Muscle layer of duodenum (tissue), 2 donors: ENCODE measurements at regions not wholly inside any gene's neighbourhood (a gene's known extent, or its start where the extent isn't known, plus 50 kb on each side); places are given as distances from the start of the nearest gene placed in this dataset.
"Not testable (repeated sequence)": the region's sequence is repeated elsewhere in the genome, so short reads cannot be mapped to it uniquely, and the experiment has no call there.

Source experiments
- H3K27ac ChIP-seq: one replicate; pipeline ENCODE4 v1.7.0; 2013; ENCODE audit warnings: mild to moderate bottlenecking, low read length
- H3K27me3 ChIP-seq: one replicate; pipeline ENCODE4 v1.7.0; 2013; ENCODE audit warnings: low read depth, mild to moderate bottlenecking, control low read depth, low read length
- H3K36me3 ChIP-seq, 2 donors: one replicate each; pipeline ENCODE4 v1.7.0; 2013; ENCODE audit warnings: low read length in 2 of 2, control low read depth in 1 of 2, mild to moderate bottlenecking in 1 of 2; ENCODE audit not compliant: insufficient read depth in 2 of 2, control insufficient read depth in 1 of 2
- H3K4me1 ChIP-seq, 2 donors: one replicate each; pipeline ENCODE4 v1.7.0; 2013; ENCODE audit warnings: low read length in 2 of 2, mild to moderate bottlenecking in 2 of 2, control low read depth in 1 of 2, moderate library complexity in 1 of 2; ENCODE audit not compliant: insufficient read depth in 2 of 2, control insufficient read depth in 1 of 2
- H3K4me3 ChIP-seq, 2 donors: one replicate each; pipeline ENCODE4 v1.7.0; 2013; ENCODE audit warnings: low read length in 2 of 2, low read depth in 1 of 2, mild to moderate bottlenecking in 1 of 2
- H3K9me3 ChIP-seq, 2 donors: one replicate each; pipeline ENCODE4 v1.7.0; 2013; ENCODE audit warnings: low read length in 2 of 2, control low read depth in 1 of 2, mild to moderate bottlenecking in 1 of 2; ENCODE audit not compliant: control insufficient read depth in 1 of 2
- donor health status: healthy.

DNA sequence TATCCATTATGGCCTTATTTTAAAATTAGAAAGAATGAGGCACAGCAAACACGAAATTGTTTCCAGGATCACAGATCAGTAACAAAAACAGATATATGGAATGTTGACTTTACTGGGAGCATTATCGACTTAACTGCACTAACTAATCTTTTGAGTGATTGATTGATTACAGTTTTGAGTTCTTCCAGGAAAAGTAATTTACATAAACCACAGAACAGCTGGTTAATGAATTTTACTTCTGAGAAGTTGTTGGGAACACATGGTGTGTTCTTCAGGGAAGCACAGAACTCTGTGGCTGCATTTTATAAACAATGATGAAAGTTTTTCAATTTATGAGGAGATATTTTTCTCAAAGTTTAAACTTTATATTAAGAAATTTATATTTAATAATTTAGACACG lies 802.4 kb upstream of the ACO1 start:
- Histone ChIP-seq H3K4me1 (no peaks in the 10 kb centered on the region), H3K27me3 (no peaks in the 10 kb centered on the region), H3K9me3 (no peaks in the 10 kb centered on the region), H3K4me3 (no peak overlapping the region), H3K27ac (no peak overlapping the region), H3K36me3 (no peaks in the 10 kb centered on the region)

DNA sequence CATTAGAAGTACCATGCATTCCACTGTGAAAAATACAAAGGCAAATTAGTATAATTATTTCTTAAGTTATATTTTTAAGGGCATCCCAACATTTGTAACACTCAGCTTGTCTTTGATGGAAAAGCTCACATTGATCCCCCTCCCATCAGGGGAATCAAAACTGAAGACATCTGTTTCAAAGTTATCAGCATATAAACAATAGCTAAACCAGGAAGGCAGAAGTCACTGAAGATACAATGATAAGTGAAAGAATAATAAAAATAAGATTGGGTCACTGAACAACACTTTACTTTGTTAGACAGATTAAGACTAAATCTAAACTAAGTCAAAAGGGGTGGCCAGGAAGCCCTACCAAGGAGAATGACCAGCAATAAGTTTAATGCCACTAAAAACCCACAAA lies 801.9 kb upstream of the ACO1 start:
- H3K4me3 ChIP-seq, result no peak overlapping the region
- no peaks in the 10 kb centered on the region for H3K27me3 ChIP-seq
- no peaks in the 10 kb centered on the region for H3K9me3 ChIP-seq

GRCh38 chr9:31585158-31585557 lies 799.3 kb upstream of the ACO1 start:
- no peaks in the 10 kb centered on the region for H3K9me3 ChIP-seq
- H3K27ac ChIP-seq, result no peak overlapping the region
- H3K4me1 ChIP-seq, result no peaks in the 10 kb centered on the region
- H3K27me3 ChIP-seq, result no peaks in the 10 kb centered on the region
- H3K4me3 ChIP-seq, result no peak overlapping the region
- no peaks in the 10 kb centered on the region for H3K36me3 ChIP-seq

More for the DNA sequence above, 801.9 kb upstream of the ACO1 start:
- no peak overlapping the region for H3K27ac ChIP-seq
- H3K36me3 ChIP-seq, result no peaks in the 10 kb centered on the region
- H3K4me1 ChIP-seq, result no peaks in the 10 kb centered on the region

DNA sequence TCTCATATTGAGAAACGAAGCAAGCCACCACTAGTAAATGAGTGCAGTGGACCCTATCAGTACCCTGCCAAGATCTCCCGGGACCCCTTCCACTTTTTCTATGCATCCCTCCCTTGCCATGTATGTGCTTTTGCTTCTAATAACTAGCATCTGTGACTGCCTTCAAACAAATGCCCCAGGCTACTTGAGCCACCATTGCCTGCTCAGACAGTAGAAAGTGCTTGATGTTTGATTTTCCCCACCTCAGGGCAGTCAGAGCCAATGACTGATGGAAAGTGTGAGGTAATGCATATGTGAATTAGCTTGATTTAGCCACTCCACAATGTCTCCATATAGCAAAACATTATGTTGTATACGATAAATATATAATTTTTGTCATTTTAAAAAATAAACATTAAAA lies 797.3 kb upstream of the ACO1 start:
- no peaks in the 10 kb centered on the region for H3K36me3 ChIP-seq
- no peaks in the 10 kb centered on the region for H3K9me3 ChIP-seq
- H3K27me3 ChIP-seq, result no peaks in the 10 kb centered on the region
- no peaks in the 10 kb centered on the region for H3K4me1 ChIP-seq
- no peak overlapping the region for H3K4me3 ChIP-seq
- no peak overlapping the region for H3K27ac ChIP-seq

GRCh38 chr9:31588006-31588405 lies 796.4 kb upstream of the ACO1 start:
- Histone ChIP-seq H3K36me3 (no peaks in the 10 kb centered on the region), H3K27me3 (no peaks in the 10 kb centered on the region), H3K9me3 (no peaks in the 10 kb centered on the region), H3K27ac (no peak overlapping the region), H3K4me1 (no peaks in the 10 kb centered on the region), H3K4me3 (no peak overlapping the region)

DNA sequence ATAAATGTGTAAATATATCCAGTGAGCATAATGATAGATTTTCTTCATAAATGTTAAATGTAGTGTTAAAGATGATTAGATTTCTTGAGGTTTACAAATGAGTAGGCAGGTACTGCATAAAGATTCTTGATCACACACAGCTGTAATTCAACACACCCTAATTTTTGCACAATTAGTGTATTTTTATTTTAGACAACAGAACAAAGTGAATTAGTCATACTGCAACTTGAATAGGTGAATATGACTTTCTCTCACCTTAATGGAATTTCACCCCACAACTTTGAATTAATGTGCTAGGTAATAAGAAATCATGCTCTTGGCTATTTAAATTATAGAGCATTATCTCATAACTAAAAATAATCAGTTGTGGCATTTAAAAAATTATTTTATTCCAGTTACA lies 795.7 kb upstream of the ACO1 start:
- Histone ChIP-seq H3K4me1 (no peaks in the 10 kb centered on the region), H3K27ac (no peak overlapping the region), H3K36me3 (no peaks in the 10 kb centered on the region), H3K27me3 (no peaks in the 10 kb centered on the region), H3K4me3 (no peak overlapping the region), H3K9me3 (no peaks in the 10 kb centered on the region)

- Histone ChIP-seq H3K9me3 (no peaks in the 10 kb centered on the region), H3K27me3 (no peaks in the 10 kb centered on the region), H3K27ac (no peak overlapping the region), H3K36me3 (no peaks in the 10 kb centered on the region), H3K4me3 (no peak overlapping the region), H3K4me1 (no peaks in the 10 kb centered on the region)
Observed at GRCh38 chr9:31590091-31590490, 794.4 kb upstream of the ACO1 start.

- not testable (repeated sequence) for H3K4me1 ChIP-seq, H3K4me3 ChIP-seq, H3K27me3 ChIP-seq, H3K9me3 ChIP-seq, H3K27ac ChIP-seq, H3K36me3 ChIP-seq
Observed at GRCh38 chr9:31597086-31597485, 787.4 kb upstream of the ACO1 start.

GRCh38 chr9:31597977-31598376 lies 786.5 kb upstream of the ACO1 start:
- no peaks in the 10 kb centered on the region for H3K9me3 ChIP-seq
- no peaks in the 10 kb centered on the region for H3K36me3 ChIP-seq
- H3K4me3 ChIP-seq, result no peak overlapping the region
- no peaks in the 10 kb centered on the region for H3K27me3 ChIP-seq
- H3K27ac ChIP-seq, result no peak overlapping the region
- H3K4me1 ChIP-seq, result no peaks in the 10 kb centered on the region

DNA sequence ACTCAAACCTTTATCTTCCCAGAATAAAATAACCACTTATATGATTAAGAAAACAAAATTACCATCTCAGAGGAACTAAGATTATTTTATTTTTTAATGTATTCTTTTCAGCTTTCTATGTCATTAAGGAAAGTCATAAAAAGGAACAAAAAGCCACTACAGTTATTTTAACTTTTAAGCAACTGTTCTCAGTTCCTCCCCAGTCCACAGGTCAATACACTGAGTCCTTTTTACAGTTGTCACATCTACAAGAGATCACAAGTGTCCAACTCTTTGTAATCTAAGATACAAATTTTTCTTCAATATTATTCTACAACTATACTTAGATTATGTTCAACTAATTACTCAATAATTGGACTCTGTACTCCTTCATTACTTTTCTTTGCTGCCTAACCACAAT lies 782.8 kb upstream of the ACO1 start:
- no peak overlapping the region for H3K4me3 ChIP-seq
- no peaks in the 10 kb centered on the region for H3K27me3 ChIP-seq
- no peaks in the 10 kb centered on the region for H3K4me1 ChIP-seq
- H3K9me3 ChIP-seq, result peaks cover 0 to 2% of the 10 kb centered on the region in 2 donors
- no peaks in the 10 kb centered on the region for H3K36me3 ChIP-seq
- no peak overlapping the region for H3K27ac ChIP-seq

GRCh38 chr9:31604531-31604930 lies 779.9 kb upstream of the ACO1 start:
- no peak overlapping the region for H3K27ac ChIP-seq
- no peaks in the 10 kb centered on the region for H3K4me1 ChIP-seq
- H3K4me3 ChIP-seq, result no peak overlapping the region
- H3K9me3 ChIP-seq, result peaks cover 0 to 2% of the 10 kb centered on the region in 2 donors
- H3K36me3 ChIP-seq, result no peaks in the 10 kb centered on the region
- H3K27me3 ChIP-seq, result no peaks in the 10 kb centered on the region

GRCh38 chr9:31605164-31605563 lies 779.3 kb upstream of the ACO1 start:
- Histone ChIP-seq H3K9me3 (peaks cover 0 to 2% of the 10 kb centered on the region in 2 donors), H3K27me3 (no peaks in the 10 kb centered on the region), H3K4me3 (no peak overlapping the region), H3K4me1 (no peaks in the 10 kb centered on the region), H3K27ac (no peak overlapping the region), H3K36me3 (no peaks in the 10 kb centered on the region)
